Thyroid gland (tissue), 4 donors: ENCODE measurements at regions not wholly inside any gene's neighbourhood (a gene's known extent, or its start where the extent isn't known, plus 50 kb on each side); places are given as distances from the start of the nearest gene placed in this dataset.

ENCODE experiments used
- CTCF ChIP-seq, 6 experiments: fragments of 200-600 bp in 3 of 6; fragments of 450-650 bp in 3 of 6; sonication (generic) in 3 of 6; IDR thresholded peaks; one replicate each; pipeline ENCODE4 v1.5.1; 2016 to 2019; ENCODE audit warnings: antibody characterized with exemption in 6 of 6, mild to moderate bottlenecking in 2 of 6, inconsistent platforms in 1 of 6, moderate library complexity in 1 of 6
- POLR2A ChIP-seq, 2 donors: fragments of 450-650 bp; IDR thresholded peaks; one replicate each; pipeline ENCODE4 v1.6.1; 2017; ENCODE audit warnings: antibody characterized with exemption in 2 of 2, mild to moderate bottlenecking in 2 of 2, moderate library complexity in 1 of 2

GRCh38 chr12:18926188-18926587, 188.3 kb downstream of the CAPZA3 start:
- TF ChIP-seq CTCF (IDR thresholded peaks at IDR 0.05) = no peak
- no peak for TF ChIP-seq POLR2A (IDR thresholded peaks at IDR 0.05)
